GM20000 (cell line): ENCODE measurements at regions not wholly inside any gene's neighbourhood (a gene's known extent, or its start where the extent isn't known, plus 50 kb on each side); places are given as distances from the start of the nearest gene placed in this dataset.
"Not testable (repeated sequence)": the region's sequence is repeated elsewhere in the genome, so short reads cannot be mapped to it uniquely, and the experiment has no call there.

Experiments used
- DNase-seq: peaks from one replicate; pipeline ENCODE4 v3.0.0; 2012; ENCODE audit warnings: low spot score
- TF ChIP-seq, protein P1 (sequence below): IDR thresholded peaks from 2 replicates; pipeline ENCODE4 v1.5.1; 2012; ENCODE audit warnings: mild to moderate bottlenecking, control low read depth; ENCODE audit errors: extremely low read depth, missing control alignments

DNA sequence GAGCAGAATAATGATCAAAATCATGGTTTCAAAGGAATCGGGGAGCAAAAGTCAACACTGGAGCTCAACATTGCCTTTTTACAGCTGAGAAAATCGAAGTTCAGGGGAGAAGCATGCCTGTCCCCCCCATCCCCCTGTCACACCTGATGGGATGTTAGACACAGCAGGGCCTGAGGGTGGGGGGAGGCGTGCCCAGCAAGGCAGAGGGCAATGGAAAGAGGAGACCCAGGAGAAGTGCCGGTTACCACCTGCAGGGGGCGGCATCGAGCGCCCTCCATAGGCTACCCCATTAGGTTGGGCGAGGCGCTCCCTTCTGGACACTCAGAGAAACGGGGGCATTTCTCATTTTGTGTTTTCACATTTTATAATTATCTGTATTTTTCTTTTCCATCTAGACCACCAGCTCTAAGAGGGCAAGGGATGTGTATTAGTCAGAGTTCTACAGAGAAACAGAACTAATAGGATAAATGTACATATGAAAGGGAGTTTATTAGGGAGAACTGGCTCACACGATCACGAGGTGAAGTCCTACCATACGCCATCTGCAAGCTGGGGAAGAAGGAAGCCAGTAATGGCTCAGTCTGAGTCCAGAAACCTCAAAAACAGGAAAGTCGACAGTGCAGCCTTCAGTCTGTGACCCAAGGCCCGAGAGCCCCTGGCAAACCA, 271.3 kb downstream of the LRATD1 start:
- peak; percentile 78 for DNase-seq
- TF ChIP-seq, protein P1, sequence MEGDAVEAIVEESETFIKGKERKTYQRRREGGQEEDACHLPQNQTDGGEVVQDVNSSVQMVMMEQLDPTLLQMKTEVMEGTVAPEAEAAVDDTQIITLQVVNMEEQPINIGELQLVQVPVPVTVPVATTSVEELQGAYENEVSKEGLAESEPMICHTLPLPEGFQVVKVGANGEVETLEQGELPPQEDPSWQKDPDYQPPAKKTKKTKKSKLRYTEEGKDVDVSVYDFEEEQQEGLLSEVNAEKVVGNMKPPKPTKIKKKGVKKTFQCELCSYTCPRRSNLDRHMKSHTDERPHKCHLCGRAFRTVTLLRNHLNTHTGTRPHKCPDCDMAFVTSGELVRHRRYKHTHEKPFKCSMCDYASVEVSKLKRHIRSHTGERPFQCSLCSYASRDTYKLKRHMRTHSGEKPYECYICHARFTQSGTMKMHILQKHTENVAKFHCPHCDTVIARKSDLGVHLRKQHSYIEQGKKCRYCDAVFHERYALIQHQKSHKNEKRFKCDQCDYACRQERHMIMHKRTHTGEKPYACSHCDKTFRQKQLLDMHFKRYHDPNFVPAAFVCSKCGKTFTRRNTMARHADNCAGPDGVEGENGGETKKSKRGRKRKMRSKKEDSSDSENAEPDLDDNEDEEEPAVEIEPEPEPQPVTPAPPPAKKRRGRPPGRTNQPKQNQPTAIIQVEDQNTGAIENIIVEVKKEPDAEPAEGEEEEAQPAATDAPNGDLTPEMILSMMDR, result peak; percentile 88

DNA sequence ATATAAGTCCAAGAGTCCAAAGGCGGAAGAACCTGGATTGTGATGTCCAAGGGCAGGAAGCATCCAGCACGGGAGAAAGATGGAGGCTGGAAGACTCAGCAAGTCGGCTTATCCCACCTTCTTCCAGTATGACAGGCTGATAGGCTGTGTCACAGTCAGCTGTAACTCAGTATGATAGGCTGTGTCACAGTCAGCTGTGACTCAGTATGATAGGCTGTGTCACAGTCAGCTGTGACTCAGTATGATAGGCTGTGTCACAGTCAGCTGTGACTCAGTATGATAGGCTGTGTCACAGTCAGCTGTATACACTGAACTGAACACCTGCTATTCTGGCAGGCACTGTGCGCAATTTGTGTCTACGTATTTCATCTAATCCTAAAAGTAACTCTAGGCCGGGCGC, 271.9 kb downstream of the LRATD1 start:
- DNase-seq, result not testable (repeated sequence)

DNA sequence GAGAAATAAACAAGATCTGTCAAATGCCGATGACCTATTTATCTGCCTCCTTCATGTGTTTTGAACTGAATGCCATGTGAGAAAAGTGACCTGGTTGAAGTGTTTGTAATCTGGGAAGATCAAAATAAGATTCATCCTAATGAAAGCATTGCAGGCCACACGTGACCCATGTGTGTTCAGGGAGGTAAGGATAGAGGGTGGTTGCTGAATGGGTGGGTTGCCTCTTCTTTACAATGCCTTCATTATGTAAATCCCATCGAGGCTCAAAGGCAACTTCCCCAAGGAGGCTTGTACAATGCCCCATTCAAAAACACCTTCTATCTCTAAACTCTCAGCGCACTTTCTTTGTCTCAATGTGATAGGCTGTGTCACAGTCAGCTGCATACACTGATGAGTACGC, 273.1 kb downstream of the LRATD1 start:
- no peak for DNase-seq
- TF ChIP-seq, protein P1, result no peak

DNA sequence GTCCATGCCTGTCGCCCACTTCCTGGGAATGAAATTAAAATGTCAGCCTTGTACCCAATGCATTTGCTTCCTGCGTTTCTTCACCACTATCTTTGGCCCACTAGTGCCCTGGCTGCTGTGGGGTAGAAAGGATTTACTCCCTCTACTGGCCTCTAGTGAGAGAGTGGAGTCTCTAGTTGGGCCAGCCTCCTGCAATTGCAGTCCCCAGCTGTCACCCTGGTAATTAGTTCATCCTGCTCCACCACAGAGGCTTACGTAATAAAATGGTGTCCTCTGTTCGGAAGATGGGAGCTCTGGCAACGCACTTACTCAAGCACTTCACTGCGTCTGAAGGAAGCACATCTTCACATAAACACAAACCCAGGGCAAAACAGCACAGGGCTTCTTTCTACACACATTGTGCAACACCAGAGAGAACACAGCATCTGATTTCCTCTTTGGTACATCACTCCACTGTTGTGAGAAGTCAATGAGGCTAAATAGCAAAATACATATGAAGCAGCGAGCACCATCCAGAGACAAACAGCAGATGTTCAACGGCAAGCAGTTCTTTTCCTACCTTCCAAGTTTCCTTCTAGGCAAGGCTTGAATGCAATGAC, 274.6 kb downstream of the LRATD1 start:
- peak; percentile 8 for DNase-seq
- TF ChIP-seq, protein P1, result no peak

DNA sequence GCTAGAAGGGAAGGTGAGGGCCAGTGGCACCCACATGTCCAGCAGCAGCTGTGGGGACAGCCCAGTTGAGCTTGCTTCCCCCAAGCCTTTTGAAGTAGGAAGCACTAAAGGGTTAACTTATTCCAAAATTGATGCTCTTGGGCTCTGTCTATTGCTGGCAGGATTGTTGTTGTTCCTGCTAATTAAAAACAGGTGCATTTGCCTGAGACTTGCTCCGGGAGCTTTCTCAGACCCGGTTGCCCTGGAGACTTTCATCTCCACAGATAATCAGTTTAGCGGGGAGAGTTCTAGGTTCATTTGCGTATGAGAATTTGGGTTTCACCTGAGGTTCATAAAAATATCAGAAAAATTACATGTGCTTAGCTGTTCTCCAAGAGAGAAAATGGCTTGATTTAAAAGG, 277.3 kb downstream of the LRATD1 start:
- no peak for DNase-seq

DNA sequence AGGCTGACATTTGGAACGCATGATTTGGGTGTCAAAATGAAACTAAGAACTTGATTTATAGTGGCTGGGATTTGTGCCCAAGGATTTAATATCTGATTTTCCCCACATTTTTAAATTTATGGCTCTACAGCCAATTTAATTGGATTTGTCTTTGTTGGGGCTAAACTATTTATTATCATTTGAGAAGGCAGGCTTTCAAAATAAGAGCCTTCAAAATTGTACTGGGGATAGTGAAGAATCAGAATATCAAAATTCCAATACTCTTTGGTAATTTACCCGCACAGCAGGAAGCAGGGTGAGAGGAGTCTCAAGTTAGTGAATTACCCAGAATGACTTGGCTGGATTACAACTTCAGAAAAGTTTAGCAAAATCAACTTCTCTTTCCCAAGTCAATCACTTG, 278.1 kb downstream of the LRATD1 start:
- TF ChIP-seq, protein P1, result no peak

More for the DNA sequence above, 277.3 kb downstream of the LRATD1 start:
- TF ChIP-seq, protein P1, result no peak

DNA sequence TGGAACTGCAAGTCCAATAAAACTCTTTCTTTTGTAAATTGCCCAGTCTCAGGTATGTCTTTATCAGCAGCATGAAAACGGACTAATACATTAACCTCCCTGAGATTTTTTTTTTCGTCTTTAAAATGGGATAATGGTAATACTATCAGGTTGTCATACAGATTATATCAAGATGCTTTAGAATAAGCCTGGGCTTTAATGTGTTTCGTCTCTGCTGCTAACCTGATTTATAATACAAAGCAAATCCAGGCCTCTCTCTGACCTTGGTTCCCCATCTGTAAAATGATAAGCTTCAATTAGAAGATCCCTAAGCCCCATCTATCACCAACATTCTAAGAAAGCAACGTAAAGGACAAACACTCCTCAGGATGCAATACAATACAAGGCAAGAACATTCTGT, 283.5 kb downstream of the LRATD1 start:
- DNase-seq, result no peak
- TF ChIP-seq, protein P1, result no peak

More for the DNA sequence above, 278.1 kb downstream of the LRATD1 start:
- DNase-seq, result no peak
